ENCODE measurements at regions not wholly inside any gene's neighbourhood (a gene's known extent, or its start where the extent isn't known, plus 50 kb on each side); places are given as distances from the start of the nearest gene placed in this dataset.
A peak's percentile ranks its signal among the peaks of the same experiment; 100 is the strongest.
"Not testable (repeated sequence)": the region's sequence is repeated elsewhere in the genome, so short reads cannot be mapped to it uniquely, and the experiment has no call there.

GRCh38 chr5:107058235-107058634 lies 612.5 kb downstream of the EFNA5 start:
- intact Hi-C loops (cut with DNase I) = no loop called here
- ATAC-seq (ENCODE audit: poor library complexity) = peak; percentile 84

DNA sequence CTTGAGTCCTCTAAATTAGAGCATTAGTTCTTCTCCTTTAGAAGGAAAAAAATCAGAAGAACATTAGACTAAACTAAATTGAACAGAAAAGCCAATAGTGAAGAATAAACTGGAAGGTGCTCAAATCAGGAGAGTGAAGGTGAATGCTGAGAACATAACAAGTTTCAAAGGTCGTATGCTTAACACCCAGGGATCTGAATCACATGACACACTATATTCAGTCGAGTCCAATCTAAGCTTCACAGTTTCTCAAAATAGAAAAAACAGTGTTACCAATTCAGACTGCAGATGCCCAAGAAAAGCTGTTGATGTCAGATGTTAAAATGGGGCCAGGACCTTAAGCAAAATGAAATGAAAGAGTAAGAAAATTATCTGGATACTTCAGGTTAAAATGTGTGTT lies 614.5 kb downstream of the EFNA5 start:
- no peak for DNase-seq
- ATAC-seq (ENCODE audit: poor library complexity) = peak; percentile 44
- intact Hi-C loops (cut with DNase I) = no loop called here

More at GRCh38 chr5:107058235-107058634, 612.5 kb downstream of the EFNA5 start:
- DNase-seq = no peak

DNA sequence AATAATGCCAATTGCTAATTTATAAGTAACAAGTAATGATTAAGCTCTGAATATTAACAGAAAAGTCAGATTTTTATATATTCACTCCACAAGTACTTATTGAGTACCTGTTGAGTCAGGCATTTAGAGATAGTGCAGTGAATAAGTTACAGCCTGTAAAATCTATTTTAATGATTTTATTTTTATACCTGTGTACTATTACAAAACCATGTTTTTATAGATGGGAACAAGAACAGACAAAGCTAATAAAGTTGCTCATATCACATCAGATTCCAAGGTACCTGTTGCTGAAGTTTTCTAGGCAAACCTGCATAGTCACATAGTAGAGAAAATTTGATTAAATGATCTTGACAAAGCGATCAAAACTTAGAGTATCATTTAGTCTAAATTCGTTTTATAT lies 623.7 kb downstream of the EFNA5 start:
- no peak for DNase-seq
- intact Hi-C loops (cut with DNase I) = no loop called here
- no peak for ATAC-seq (ENCODE audit: poor library complexity)

DNA sequence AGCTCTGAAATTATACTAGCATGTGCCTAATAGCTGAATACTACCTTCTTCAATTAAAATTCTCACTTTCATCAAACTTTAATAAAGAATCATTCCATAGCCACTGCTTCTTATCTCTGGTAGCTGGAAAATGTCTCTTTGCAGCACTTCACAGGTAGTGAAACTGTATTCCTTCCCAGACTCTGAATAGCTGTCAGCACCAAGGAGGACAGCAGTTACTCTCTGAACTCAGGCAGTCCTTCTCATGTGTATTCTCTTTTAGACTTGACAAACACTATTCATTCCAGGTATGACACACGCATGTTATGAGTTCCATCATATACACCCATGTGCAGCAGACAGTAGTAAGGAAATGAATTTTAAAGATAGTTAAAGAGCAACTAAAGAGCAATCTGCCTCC lies 627.1 kb downstream of the EFNA5 start:
- ATAC-seq (ENCODE audit: poor library complexity) = peak; percentile 77
- intact Hi-C loops (cut with DNase I) = no loop called here
- DNase-seq = no peak

GRCh38 chr5:107040907-107041306 lies 629.8 kb downstream of the EFNA5 start:
- intact Hi-C loops (cut with DNase I) = no loop called here
- ATAC-seq (ENCODE audit: poor library complexity) = no peak
- no peak for DNase-seq

DNA sequence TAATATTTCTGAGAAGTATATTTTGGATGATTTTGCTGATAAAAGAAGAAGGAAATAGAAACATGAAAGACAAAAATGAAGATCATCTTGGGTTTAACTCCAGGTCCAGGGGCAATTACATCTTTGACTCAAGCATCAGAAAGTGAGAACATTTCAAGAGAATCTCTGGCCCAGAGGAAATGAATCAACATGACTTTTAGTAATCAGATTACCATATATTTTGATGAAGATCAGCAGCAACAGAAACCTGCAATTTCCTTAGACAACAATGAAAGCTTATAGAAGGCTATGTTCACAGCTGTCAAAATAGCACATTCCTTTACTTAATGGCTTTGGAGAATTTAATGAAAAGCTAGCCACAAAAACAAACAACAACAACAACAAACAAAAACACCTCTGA lies 638.1 kb downstream of the EFNA5 start:
- no peak for DNase-seq
- ATAC-seq (ENCODE audit: poor library complexity) = no peak
- intact Hi-C loops (cut with DNase I) = no loop called here

DNA sequence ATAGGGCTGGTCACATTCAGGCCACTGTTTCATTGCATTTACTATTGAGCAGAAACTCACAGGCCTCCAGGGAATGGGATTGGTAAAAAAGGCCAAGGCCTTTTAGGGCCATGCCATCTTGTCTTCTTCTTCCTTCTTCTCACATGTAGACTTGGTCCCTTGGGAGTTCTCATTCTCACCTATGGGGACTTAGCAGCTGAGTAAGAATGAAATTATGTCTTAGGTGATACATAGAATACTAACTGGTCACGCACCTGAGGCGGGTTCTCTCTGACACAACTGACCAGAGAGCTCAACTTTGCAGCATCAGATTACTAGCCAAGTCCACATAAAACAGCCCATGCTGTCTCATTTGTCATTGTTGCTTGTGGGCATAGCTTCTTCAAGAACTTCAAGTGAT lies 641.8 kb downstream of the EFNA5 start:
- no peak for ATAC-seq (ENCODE audit: poor library complexity)
- intact Hi-C loops (cut with DNase I) = no loop called here
- DNase-seq = no peak

- intact Hi-C loops (cut with DNase I) = no loop called here
- ATAC-seq (ENCODE audit: poor library complexity) (no peak), DNase-seq (no peak)
Observed at GRCh38 chr5:107025712-107026497, 644.8 kb downstream of the EFNA5 start.

DNA sequence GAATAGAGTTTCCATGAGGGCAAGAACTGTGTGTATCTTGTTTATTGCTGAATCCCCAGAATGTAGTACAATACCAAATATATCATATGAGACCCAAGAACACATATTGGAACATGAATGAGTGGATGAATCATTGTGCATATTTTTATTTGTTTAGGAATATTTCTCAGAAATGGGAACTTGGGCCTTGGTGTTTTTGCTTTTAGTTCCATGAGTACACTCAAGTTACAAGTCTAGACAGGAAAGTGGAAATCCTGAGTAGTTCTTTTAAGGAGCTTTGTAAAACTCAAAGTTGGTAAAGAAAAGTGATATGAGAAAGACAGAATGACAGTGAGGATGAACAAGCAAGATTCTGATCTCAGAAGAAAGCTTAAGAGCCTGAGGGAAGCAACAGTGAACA lies 647.0 kb downstream of the EFNA5 start:
- intact Hi-C loops (cut with DNase I) = no loop called here
- ATAC-seq (ENCODE audit: poor library complexity) (no peak), DNase-seq (no peak)

- ATAC-seq (ENCODE audit: poor library complexity) (no peak), DNase-seq (no peak)
- intact Hi-C loops (cut with DNase I) = no loop called here
Observed at GRCh38 chr5:107021575-107021974, 649.2 kb downstream of the EFNA5 start.

- ATAC-seq (ENCODE audit: poor library complexity) = no peak
- intact Hi-C loops (cut with DNase I) = no loop called here
- no peak for DNase-seq
Observed at GRCh38 chr5:107020626-107021025, 650.1 kb downstream of the EFNA5 start.

DNA sequence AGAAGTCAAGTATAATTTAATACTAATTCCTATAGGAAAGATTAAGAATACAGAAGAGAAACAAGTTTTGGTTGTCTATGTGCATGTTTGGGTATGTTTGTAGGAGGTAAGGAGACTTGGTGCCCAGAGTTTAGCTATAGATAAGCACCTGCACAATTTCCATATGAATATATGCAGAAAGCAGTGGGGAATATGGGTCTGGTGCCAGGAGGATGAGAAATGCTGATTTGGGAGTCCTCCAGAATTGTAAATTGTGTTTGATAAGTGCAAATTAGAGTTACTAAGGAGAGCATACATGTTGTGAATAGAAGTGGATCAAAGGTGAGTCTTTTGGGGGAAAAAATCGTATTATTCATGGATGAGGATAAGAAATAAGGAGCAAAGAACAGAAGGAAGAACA lies 653.1 kb downstream of the EFNA5 start:
- intact Hi-C loops (cut with DNase I) = no loop called here

GRCh38 chr5:107012371-107012770 lies 658.4 kb downstream of the EFNA5 start:
- no peak for DNase-seq
- no peak for ATAC-seq (ENCODE audit: poor library complexity)
- intact Hi-C loops (cut with DNase I) = no loop called here

More for the DNA sequence above, 653.1 kb downstream of the EFNA5 start:
- DNase-seq (no peak), ATAC-seq (ENCODE audit: poor library complexity) (no peak)

DNA sequence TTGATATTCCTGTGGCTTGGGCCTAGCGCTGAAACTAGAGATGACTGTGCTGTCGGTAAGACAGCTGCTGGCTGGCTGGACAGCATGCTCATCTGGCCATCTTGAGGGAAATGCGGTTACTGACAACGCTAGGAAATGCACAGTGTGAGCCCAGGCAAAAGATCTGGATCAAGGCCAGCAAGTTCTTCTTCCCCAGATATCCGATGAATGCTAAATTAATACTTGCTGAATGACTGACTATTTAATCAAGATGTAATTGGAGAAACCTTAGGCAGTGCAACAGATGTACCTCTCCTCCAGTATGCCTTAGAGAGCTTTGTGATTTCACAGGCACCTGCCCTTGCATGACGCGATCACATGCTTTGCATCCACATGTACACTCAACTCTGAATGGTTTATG lies 659.1 kb downstream of the EFNA5 start:
- intact Hi-C loops (cut with DNase I) = no loop called here
- DNase-seq = no peak

DNA sequence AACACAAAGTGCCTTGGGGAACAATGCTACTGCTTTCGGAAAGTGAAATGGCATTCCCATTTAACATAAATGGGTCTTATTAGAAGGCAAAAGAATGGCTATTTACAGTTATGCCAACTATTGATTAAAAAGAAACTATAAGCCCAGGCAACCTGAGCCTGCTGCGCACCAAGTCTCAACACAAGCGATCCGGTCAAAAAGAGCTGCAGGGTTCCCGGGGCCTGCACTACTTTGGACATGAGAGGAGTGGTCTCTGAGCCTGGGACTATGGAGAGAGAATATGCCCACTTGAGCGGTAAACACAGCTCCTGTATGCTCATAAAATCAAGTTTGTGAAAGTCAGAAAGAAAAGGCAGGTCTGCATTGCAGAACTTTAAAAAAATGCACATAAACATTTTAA lies 660.7 kb downstream of the EFNA5 start:
- ATAC-seq (ENCODE audit: poor library complexity) (no peak), DNase-seq (no peak)
- intact Hi-C loops (cut with DNase I) = no loop called here

More for the DNA sequence above, 659.1 kb downstream of the EFNA5 start:
- ATAC-seq (ENCODE audit: poor library complexity) = no peak

GRCh38 chr5:107005653-107006052 lies 665.1 kb downstream of the EFNA5 start:
- intact Hi-C loops (cut with DNase I) = no loop called here
- ATAC-seq (ENCODE audit: poor library complexity) (no peak), DNase-seq (no peak)

DNA sequence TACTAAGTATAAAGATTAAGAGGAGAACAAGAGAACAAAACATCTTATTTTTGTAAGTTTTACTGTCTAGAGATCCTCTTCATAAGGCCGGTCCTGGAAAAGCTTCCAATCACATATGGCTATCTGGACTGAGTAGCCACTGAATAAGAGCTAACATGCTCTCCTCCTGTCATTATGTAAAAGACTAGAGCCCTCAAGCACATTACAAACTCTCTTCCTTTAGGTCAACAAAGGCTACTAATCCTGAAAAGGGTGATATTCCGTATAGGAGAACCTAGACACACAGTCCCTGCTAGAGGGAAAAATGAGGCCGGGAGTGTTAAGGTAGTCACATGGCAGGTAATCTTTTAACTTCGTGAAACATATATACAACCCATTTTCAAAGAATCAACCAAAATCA lies 665.6 kb downstream of the EFNA5 start:
- intact Hi-C loops (cut with DNase I) = no loop called here
- ATAC-seq (ENCODE audit: poor library complexity) = no peak

GRCh38 chr5:107002115-107002514 lies 668.6 kb downstream of the EFNA5 start:
- DNase-seq (no peak), ATAC-seq (ENCODE audit: poor library complexity) (no peak)
- intact Hi-C loops (cut with DNase I) = no loop called here

More for the DNA sequence above, 665.6 kb downstream of the EFNA5 start:
- no peak for DNase-seq

GRCh38 chr5:106999506-106999905 lies 671.2 kb downstream of the EFNA5 start:
- intact Hi-C loops (cut with DNase I); ATAC-seq (ENCODE audit: poor library complexity); DNase-seq: not testable (repeated sequence)

DNA sequence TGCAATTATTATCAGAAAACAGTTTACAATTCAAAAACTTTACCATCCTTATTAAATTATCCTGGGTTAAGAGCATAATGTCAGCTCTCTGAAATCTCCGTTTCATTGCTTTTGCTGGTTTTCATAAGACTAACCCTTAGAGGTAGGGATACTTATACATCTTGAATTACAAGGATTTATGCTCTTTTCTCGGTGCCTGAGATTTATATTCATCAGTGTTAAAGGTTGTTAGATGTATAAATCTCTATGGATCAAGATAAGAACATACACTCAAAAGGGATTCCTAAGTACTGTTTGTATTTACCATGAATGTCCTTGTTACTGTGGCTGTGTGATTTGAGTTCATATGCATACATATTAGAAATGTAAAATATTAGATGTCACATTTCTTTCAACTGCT lies 684.7 kb downstream of the EFNA5 start:
- intact Hi-C loops (cut with DNase I) = no loop called here
- DNase-seq (no peak), ATAC-seq (ENCODE audit: poor library complexity) (no peak)

DNA sequence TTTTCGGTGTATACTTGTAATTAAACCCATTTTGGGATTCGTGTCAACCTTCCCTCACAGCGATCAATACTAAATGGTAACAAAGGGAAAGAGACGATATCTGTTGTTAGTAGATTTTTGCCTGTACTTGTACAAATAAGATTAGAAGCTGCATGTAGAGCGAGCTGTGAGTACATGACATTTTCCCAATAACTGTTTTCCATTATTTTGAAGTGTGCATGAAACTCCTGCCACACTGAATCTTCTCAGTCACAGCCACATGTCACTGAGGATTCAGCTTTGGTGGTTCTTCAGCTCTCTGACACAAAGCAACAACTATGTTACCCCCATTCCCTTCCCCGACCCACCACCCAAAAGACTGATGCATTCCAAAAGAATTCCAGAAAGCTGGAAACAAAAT lies 685.6 kb downstream of the EFNA5 start:
- intact Hi-C loops (cut with DNase I) = no loop called here
- DNase-seq (no peak), ATAC-seq (ENCODE audit: poor library complexity) (no peak)

Measured in Right ventricle myocardium superior (tissue), 1 donor.